H1 (cell line): ENCODE measurements at regions not wholly inside any gene's neighbourhood (a gene's known extent, or its start where the extent isn't known, plus 50 kb on each side); places are given as distances from the start of the nearest gene placed in this dataset.

Source experiments
- BRCA1 ChIP-seq: IDR thresholded peaks from 2 replicates; pipeline ENCODE4 v1.6.1; 2012; ENCODE audit warnings: low read depth, low read length, improper control_type of control experiment
- TF ChIP-seq, protein P1 (sequence below): fragments of 300-600 bp; sonication (generic); IDR thresholded peaks from 2 replicates; pipeline ENCODE4 v1.7.1; 2012; ENCODE audit warnings: low read length, moderate library complexity, mild to moderate bottlenecking, inconsistent platforms; ENCODE audit not compliant: insufficient replicate concordance

DNA sequence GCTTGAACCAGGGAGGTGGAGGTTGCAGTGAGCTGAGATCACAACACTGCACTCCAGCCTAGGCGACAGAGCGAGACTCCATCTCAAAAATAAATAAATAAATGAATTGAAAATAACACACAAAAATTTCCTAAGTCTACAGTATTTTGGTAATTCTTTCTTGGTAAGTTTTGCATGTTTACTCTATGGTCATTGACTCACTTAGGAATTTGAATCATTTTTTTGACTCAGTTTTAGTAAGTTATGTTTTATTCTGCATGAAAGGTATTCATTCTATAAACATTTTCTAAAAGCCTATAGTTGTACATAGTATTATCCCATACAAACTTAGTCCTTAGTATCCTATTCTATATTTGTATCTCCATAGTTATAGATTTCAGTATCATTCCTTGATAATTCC is 772.9 kb upstream of the SLIT2 start (continued):
- TF ChIP-seq, protein P1, sequence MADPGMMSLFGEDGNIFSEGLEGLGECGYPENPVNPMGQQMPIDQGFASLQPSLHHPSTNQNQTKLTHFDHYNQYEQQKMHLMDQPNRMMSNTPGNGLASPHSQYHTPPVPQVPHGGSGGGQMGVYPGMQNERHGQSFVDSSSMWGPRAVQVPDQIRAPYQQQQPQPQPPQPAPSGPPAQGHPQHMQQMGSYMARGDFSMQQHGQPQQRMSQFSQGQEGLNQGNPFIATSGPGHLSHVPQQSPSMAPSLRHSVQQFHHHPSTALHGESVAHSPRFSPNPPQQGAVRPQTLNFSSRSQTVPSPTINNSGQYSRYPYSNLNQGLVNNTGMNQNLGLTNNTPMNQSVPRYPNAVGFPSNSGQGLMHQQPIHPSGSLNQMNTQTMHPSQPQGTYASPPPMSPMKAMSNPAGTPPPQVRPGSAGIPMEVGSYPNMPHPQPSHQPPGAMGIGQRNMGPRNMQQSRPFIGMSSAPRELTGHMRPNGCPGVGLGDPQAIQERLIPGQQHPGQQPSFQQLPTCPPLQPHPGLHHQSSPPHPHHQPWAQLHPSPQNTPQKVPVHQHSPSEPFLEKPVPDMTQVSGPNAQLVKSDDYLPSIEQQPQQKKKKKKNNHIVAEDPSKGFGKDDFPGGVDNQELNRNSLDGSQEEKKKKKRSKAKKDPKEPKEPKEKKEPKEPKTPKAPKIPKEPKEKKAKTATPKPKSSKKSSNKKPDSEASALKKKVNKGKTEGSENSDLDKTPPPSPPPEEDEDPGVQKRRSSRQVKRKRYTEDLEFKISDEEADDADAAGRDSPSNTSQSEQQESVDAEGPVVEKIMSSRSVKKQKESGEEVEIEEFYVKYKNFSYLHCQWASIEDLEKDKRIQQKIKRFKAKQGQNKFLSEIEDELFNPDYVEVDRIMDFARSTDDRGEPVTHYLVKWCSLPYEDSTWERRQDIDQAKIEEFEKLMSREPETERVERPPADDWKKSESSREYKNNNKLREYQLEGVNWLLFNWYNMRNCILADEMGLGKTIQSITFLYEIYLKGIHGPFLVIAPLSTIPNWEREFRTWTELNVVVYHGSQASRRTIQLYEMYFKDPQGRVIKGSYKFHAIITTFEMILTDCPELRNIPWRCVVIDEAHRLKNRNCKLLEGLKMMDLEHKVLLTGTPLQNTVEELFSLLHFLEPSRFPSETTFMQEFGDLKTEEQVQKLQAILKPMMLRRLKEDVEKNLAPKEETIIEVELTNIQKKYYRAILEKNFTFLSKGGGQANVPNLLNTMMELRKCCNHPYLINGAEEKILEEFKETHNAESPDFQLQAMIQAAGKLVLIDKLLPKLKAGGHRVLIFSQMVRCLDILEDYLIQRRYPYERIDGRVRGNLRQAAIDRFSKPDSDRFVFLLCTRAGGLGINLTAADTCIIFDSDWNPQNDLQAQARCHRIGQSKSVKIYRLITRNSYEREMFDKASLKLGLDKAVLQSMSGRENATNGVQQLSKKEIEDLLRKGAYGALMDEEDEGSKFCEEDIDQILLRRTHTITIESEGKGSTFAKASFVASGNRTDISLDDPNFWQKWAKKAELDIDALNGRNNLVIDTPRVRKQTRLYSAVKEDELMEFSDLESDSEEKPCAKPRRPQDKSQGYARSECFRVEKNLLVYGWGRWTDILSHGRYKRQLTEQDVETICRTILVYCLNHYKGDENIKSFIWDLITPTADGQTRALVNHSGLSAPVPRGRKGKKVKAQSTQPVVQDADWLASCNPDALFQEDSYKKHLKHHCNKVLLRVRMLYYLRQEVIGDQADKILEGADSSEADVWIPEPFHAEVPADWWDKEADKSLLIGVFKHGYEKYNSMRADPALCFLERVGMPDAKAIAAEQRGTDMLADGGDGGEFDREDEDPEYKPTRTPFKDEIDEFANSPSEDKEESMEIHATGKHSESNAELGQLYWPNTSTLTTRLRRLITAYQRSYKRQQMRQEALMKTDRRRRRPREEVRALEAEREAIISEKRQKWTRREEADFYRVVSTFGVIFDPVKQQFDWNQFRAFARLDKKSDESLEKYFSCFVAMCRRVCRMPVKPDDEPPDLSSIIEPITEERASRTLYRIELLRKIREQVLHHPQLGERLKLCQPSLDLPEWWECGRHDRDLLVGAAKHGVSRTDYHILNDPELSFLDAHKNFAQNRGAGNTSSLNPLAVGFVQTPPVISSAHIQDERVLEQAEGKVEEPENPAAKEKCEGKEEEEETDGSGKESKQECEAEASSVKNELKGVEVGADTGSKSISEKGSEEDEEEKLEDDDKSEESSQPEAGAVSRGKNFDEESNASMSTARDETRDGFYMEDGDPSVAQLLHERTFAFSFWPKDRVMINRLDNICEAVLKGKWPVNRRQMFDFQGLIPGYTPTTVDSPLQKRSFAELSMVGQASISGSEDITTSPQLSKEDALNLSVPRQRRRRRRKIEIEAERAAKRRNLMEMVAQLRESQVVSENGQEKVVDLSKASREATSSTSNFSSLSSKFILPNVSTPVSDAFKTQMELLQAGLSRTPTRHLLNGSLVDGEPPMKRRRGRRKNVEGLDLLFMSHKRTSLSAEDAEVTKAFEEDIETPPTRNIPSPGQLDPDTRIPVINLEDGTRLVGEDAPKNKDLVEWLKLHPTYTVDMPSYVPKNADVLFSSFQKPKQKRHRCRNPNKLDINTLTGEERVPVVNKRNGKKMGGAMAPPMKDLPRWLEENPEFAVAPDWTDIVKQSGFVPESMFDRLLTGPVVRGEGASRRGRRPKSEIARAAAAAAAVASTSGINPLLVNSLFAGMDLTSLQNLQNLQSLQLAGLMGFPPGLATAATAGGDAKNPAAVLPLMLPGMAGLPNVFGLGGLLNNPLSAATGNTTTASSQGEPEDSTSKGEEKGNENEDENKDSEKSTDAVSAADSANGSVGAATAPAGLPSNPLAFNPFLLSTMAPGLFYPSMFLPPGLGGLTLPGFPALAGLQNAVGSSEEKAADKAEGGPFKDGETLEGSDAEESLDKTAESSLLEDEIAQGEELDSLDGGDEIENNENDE = no peak
- no peak for TF ChIP-seq BRCA1
